CD14-positive monocyte (primary cell): ENCODE measurements at regions not wholly inside any gene's neighbourhood (a gene's known extent, or its start where the extent isn't known, plus 50 kb on each side); places are given as distances from the start of the nearest gene placed in this dataset.

Experiments
- DNase-seq, 3 donors: peaks; one replicate each; pipeline ENCODE4 v3.0.0-alpha.2; 2011 to 2022
- H2AFZ ChIP-seq: 2 replicates; pipeline ENCODE4 v1.6.0; 2012; ENCODE audit warnings: mild to moderate bottlenecking, low read depth, low read length, inconsistent platforms; ENCODE audit not compliant: insufficient read depth, poor library complexity, severe bottlenecking
- H3K27ac ChIP-seq, 2 donors: 1 replicate in 1 of 2; 2 replicates in 1 of 2; pipeline ENCODE4 v1.5.1; 2012 to 2013; ENCODE audit warnings: low read length in 2 of 2, control low read depth in 1 of 2, inconsistent platforms in 1 of 2, low read depth in 1 of 2, mild to moderate bottlenecking in 1 of 2
- H3K27me3 ChIP-seq, 2 donors: one replicate each; pipeline versions ENCODE4 v1.6.0 to v1.6.1; 2011 to 2013; ENCODE audit warnings: low read length in 2 of 2; ENCODE audit not compliant: control insufficient read depth in 2 of 2, insufficient read depth in 2 of 2
- H3K36me3 ChIP-seq, 2 donors: replicated peaks in 1 of 2; 1 replicate in 1 of 2; 2 replicates in 1 of 2; pipeline versions ENCODE4 v1.5.1 to v1.6.1; 2012 to 2013; ENCODE audit warnings: low read length in 2 of 2, control low read depth in 1 of 2, inconsistent platforms in 1 of 2, mild to moderate bottlenecking in 1 of 2; ENCODE audit not compliant: insufficient read depth in 2 of 2, control insufficient read depth in 1 of 2
- H3K4me1 ChIP-seq, 2 donors: 1 replicate in 1 of 2; 2 replicates in 1 of 2; pipeline versions ENCODE4 v1.5.1 to v1.6.1; 2012 to 2013; ENCODE audit warnings: low read length in 2 of 2, control low read depth in 1 of 2, inconsistent platforms in 1 of 2, mild to moderate bottlenecking in 1 of 2, moderate library complexity in 1 of 2; ENCODE audit not compliant: insufficient read depth in 2 of 2, control insufficient read depth in 1 of 2
- H3K4me2 ChIP-seq: replicated peaks from 2 replicates; pipeline ENCODE3; 2012; ENCODE audit warnings: low read length, moderate library complexity, mild to moderate bottlenecking; ENCODE audit not compliant: poor library complexity, severe bottlenecking; ENCODE audit errors: extremely low read depth
- H3K4me3 ChIP-seq, 3 experiments: fragments of 200-600 bp in 1 of 3; sonication (generic) in 1 of 3; replicated peaks in 1 of 3; 1 replicate in 2 of 3; 2 replicates in 1 of 3; pipeline ENCODE4 v1.5.1; 2011 to 2013; ENCODE audit warnings: low read length in 3 of 3, mild to moderate bottlenecking in 3 of 3, control low read depth in 2 of 3, low read depth in 2 of 3, inconsistent platforms in 1 of 3, moderate library complexity in 1 of 3
- H3K79me2 ChIP-seq: 2 replicates; pipeline ENCODE4 v1.6.0; 2012; ENCODE audit warnings: mild to moderate bottlenecking, control low read depth, inconsistent platforms, low read length, moderate library complexity; ENCODE audit not compliant: insufficient read depth
- H3K9ac ChIP-seq: 2 replicates; pipeline ENCODE4 v1.6.0; 2017; ENCODE audit warnings: low read length, mild to moderate bottlenecking; ENCODE audit not compliant: insufficient read depth, poor library complexity, severe bottlenecking
- H3K9me3 ChIP-seq, 2 donors: replicated peaks in 1 of 2; 1 replicate in 1 of 2; 2 replicates in 1 of 2; pipeline versions ENCODE4 v1.5.1 to v1.6.1; 2012 to 2013; ENCODE audit warnings: low read length in 2 of 2, control low read depth in 1 of 2; ENCODE audit not compliant: control insufficient read depth in 1 of 2, insufficient read depth in 1 of 2
- H4K20me1 ChIP-seq: 2 replicates; pipeline ENCODE4 v1.6.0; 2012; ENCODE audit warnings: mild to moderate bottlenecking, low read length, control low read depth, moderate library complexity; ENCODE audit not compliant: insufficient read depth
- H3K27ac Mint-ChIP-seq, 7 donors: one replicate each; pipeline ENCODE4 v1.8.0; 2020; ENCODE audit warnings: mild to moderate bottlenecking in 7 of 7, mixed read lengths in 7 of 7, moderate library complexity in 6 of 7, inconsistent platforms in 2 of 7
- H3K27me3 Mint-ChIP-seq, 3 donors: one replicate each; pipeline ENCODE4 v1.8.0; 2021 to 2022; ENCODE audit warnings: low read depth in 3 of 3, mild to moderate bottlenecking in 3 of 3, mixed read lengths in 3 of 3, moderate library complexity in 3 of 3, inconsistent platforms in 1 of 3
- H3K36me3 Mint-ChIP-seq, 2 donors: one replicate each; pipeline ENCODE4 v1.8.0; 2020; ENCODE audit warnings: mixed read lengths in 2 of 2, inconsistent platforms in 1 of 2, mild to moderate bottlenecking in 1 of 2
- H3K4me1 Mint-ChIP-seq: one replicate; pipeline ENCODE4 v1.8.0; 2020; ENCODE audit warnings: mild to moderate bottlenecking, mixed read lengths
- H3K4me3 Mint-ChIP-seq, 2 donors: one replicate each; pipeline ENCODE4 v1.8.0; 2020; ENCODE audit warnings: mild to moderate bottlenecking in 2 of 2, mixed read lengths in 2 of 2, moderate library complexity in 1 of 2
- H3K9me3 Mint-ChIP-seq, 7 donors: one replicate each; pipeline ENCODE4 v1.8.0; 2020 to 2022; ENCODE audit warnings: mixed read lengths in 7 of 7, mild to moderate bottlenecking in 6 of 7, moderate library complexity in 6 of 7, inconsistent platforms in 2 of 7
- CTCF ChIP-seq: fragments of 200-600 bp; IDR thresholded peaks from one replicate; pipeline ENCODE4 v1.8.0; 2022; ENCODE audit warnings: antibody characterized with exemption, mild to moderate bottlenecking
- WGBS: methylation state at CpG from one replicate; pipeline ENCODE4 v1.1.5; 2013; ENCODE audit warnings: missing lambda C conversion rate; ENCODE audit not compliant: insufficient coverage; 5-methylcytosine and 5-hydroxymethylcytosine counted together
- intact Hi-C, 2 donors: fragments of 100-400 bp; cut with micrococcal nuclease; formaldehyde crosslinking; loops; one replicate each; pipeline versions ENCODE4 v1.15.0 to v1.15.1; 2023

- DNase-seq = peak in 2 of 3 donors; percentile 3 to 10
- H4K20me1 ChIP-seq = no peaks in the 10 kb centered on the region
- no peak overlapping the region for H3K4me3 ChIP-seq
Measured at GRCh38 chr2:120551522-120551921, 184.1 kb upstream of the GLI2 start.

GRCh38 chr2:120552079-120552478 lies 183.6 kb upstream of the GLI2 start:
- no peak for DNase-seq
- Histone ChIP-seq H2AFZ (no peak overlapping the region), H3K9ac (no peak overlapping the region), H3K4me1 (peaks cover 4 to 6% of the 10 kb centered on the region in 2 donors), H3K4me2 (no peak overlapping the region), H3K9me3 (no peaks in the 10 kb centered on the region), H3K79me2 (no peaks in the 10 kb centered on the region), H4K20me1 (no peaks in the 10 kb centered on the region), H3K4me3 (no peak overlapping the region), H3K27me3 (no peaks in the 10 kb centered on the region), H3K36me3 (no peaks in the 10 kb centered on the region), H3K27ac (no peak overlapping the region)
- H3K36me3 Mint-ChIP-seq = no peaks in the 10 kb centered on the region
- H3K4me3 Mint-ChIP-seq = no peak overlapping the region
- H3K27ac Mint-ChIP-seq = peak overlapping the region in 1 of 7 donors; percentile 53
- no peaks in the 10 kb centered on the region for H3K9me3 Mint-ChIP-seq
- 81% methylated on average over 9 of the region's 11 CpGs for WGBS
- TF ChIP-seq CTCF = no peak
- H3K27me3 Mint-ChIP-seq = peaks cover 5 to 9% (median 6%) of the 10 kb centered on the region in 3 donors
- intact Hi-C loops = no loop called here
- peaks cover 9% of the 10 kb centered on the region for H3K4me1 Mint-ChIP-seq

More at GRCh38 chr2:120551522-120551921, 184.1 kb upstream of the GLI2 start:
- no peaks in the 10 kb centered on the region for H3K9me3 ChIP-seq
- H3K9me3 Mint-ChIP-seq = no peaks in the 10 kb centered on the region
- H3K27me3 Mint-ChIP-seq = peaks cover 5 to 9% (median 6%) of the 10 kb centered on the region in 3 donors
- H3K9ac ChIP-seq = no peak overlapping the region
- 0% methylated on average over 2 of the region's 3 CpGs for WGBS
- no peak overlapping the region for H2AFZ ChIP-seq
- H3K27me3 ChIP-seq = no peaks in the 10 kb centered on the region
- no peaks in the 10 kb centered on the region for H3K79me2 ChIP-seq
- intact Hi-C loops = no loop called here
- peak overlapping the region in 1 of 7 donors; percentile 53 for H3K27ac Mint-ChIP-seq
- H3K4me3 Mint-ChIP-seq = no peak overlapping the region
- H3K36me3 ChIP-seq = no peaks in the 10 kb centered on the region
- no peak overlapping the region for H3K27ac ChIP-seq
- peaks cover 4 to 6% of the 10 kb centered on the region in 2 donors for H3K4me1 ChIP-seq
- no peaks in the 10 kb centered on the region for H3K36me3 Mint-ChIP-seq
- peaks cover 9% of the 10 kb centered on the region for H3K4me1 Mint-ChIP-seq
- TF ChIP-seq CTCF = no peak
- H3K4me2 ChIP-seq = no peak overlapping the region
